GM23338 (cell line): ENCODE measurements at regions not wholly inside any gene's neighbourhood (a gene's known extent, or its start where the extent isn't known, plus 50 kb on each side); places are given as distances from the start of the nearest gene placed in this dataset.

ENCODE experiments used
- ATAC-seq: fragments of 200-7000 bp; cut with Tn5 transposase; 3 replicates; pipeline ENCODE4 v1.9.1; 2020
- DNase-seq: peaks from one replicate; pipeline ENCODE4 v3.0.0-alpha.2; 2015; ENCODE audit warnings: low spot score
- H2AFZ ChIP-seq: fragments of 200-600 bp; sonication (generic); 2 replicates; pipeline ENCODE4 v1.8.0; 2016; ENCODE audit warnings: antibody characterized with exemption, mild to moderate bottlenecking, moderate library complexity
- H3F3A ChIP-seq: fragments of 200-600 bp; sonication (generic); replicated peaks from 2 replicates; pipeline ENCODE4 v1.8.0; 2017; ENCODE audit warnings: antibody characterized with exemption, mixed run types, low read depth
- H3K27ac ChIP-seq: fragments of 200-600 bp; sonication (generic); 2 replicates; pipeline ENCODE4 v1.6.1; 2016; ENCODE audit warnings: low read depth
- H3K27me3 ChIP-seq: fragments of 200-600 bp; sonication (generic); 2 replicates; pipeline ENCODE4 v1.8.0; 2016; ENCODE audit warnings: mild to moderate bottlenecking, mixed run types, moderate library complexity; ENCODE audit not compliant: insufficient read depth
- H3K36me3 ChIP-seq: fragments of 200-600 bp; sonication (generic); 2 replicates; pipeline ENCODE4 v1.8.0; 2016; ENCODE audit warnings: mild to moderate bottlenecking; ENCODE audit not compliant: insufficient read depth
- H3K4me1 ChIP-seq: fragments of 200-600 bp; sonication (generic); 2 replicates; pipeline ENCODE4 v1.8.0; 2016; ENCODE audit warnings: mild to moderate bottlenecking, moderate library complexity; ENCODE audit not compliant: insufficient read depth
- H3K4me2 ChIP-seq: fragments of 200-600 bp; sonication (generic); 2 replicates; pipeline ENCODE4 v1.7.1; 2017; ENCODE audit warnings: mixed run types
- H3K4me3 ChIP-seq: fragments of 200-600 bp; sonication (generic); 2 replicates; pipeline ENCODE4 v1.6.1; 2016; ENCODE audit warnings: mixed run types
- H3K79me2 ChIP-seq: fragments of 200-600 bp; sonication (generic); replicated peaks from 2 replicates; pipeline ENCODE4 v1.8.0; 2017; ENCODE audit warnings: mild to moderate bottlenecking; ENCODE audit not compliant: insufficient read depth
- H3K9me2 ChIP-seq: fragments of 200-600 bp; sonication (generic); 2 replicates; pipeline ENCODE4 v1.8.0; 2017; ENCODE audit not compliant: insufficient read depth
- H4K20me1 ChIP-seq: fragments of 200-600 bp; sonication (generic); replicated peaks from 2 replicates; pipeline ENCODE4 v1.8.0; 2017; ENCODE audit warnings: mild to moderate bottlenecking; ENCODE audit not compliant: insufficient read depth
- H3K27ac Mint-ChIP-seq: 2 replicates; pipeline ENCODE4 v1.8.0; 2020; ENCODE audit warnings: inconsistent platforms, mild to moderate bottlenecking, moderate library complexity, mixed read lengths
- H3K27me3 Mint-ChIP-seq: 3 replicates; pipeline ENCODE4 v1.8.0; 2022; ENCODE audit warnings: low read depth, mild to moderate bottlenecking, moderate library complexity, mixed read lengths, inconsistent platforms; ENCODE audit not compliant: insufficient read depth, poor library complexity
- H3K36me3 Mint-ChIP-seq: 3 replicates; pipeline ENCODE4 v1.8.0; 2021; ENCODE audit warnings: low read depth, mild to moderate bottlenecking, inconsistent platforms, moderate library complexity, mixed read lengths
- H3K4me1 Mint-ChIP-seq: 3 replicates; pipeline ENCODE4 v1.8.0; 2020; ENCODE audit warnings: mild to moderate bottlenecking, inconsistent platforms, mixed read lengths
- H3K4me3 Mint-ChIP-seq: 3 replicates; pipeline ENCODE4 v1.8.0; 2021; ENCODE audit warnings: moderate library complexity, mild to moderate bottlenecking, inconsistent platforms, mixed read lengths
- H3K9me3 Mint-ChIP-seq: 3 replicates; pipeline ENCODE4 v1.8.0; 2020; ENCODE audit warnings: moderate library complexity, mild to moderate bottlenecking, inconsistent platforms, mixed read lengths
- CREB1 ChIP-seq: fragments of 250-450 bp; sonication (Bioruptor Pico); IDR thresholded peaks from 2 replicates; pipeline ENCODE4 v1.5.0; 2020; ENCODE audit warnings: low read depth, mild to moderate bottlenecking, moderate library complexity
- EZH2 ChIP-seq: fragments of 200-600 bp; sonication (generic); IDR thresholded peaks from one replicate; pipeline ENCODE4 v1.8.0; 2017; ENCODE audit warnings: antibody characterized with exemption, mild to moderate bottlenecking, low read depth; ENCODE audit not compliant: unreplicated experiment
- EZH2phosphoT487 ChIP-seq: fragments of 200-600 bp; sonication (generic); IDR thresholded peaks from one replicate; pipeline ENCODE4 v1.8.1; 2018; ENCODE audit warnings: antibody characterized with exemption; ENCODE audit not compliant: unreplicated experiment
- JUNB ChIP-seq: IDR thresholded peaks from one replicate; pipeline ENCODE4 v1.6.1; 2016; ENCODE audit warnings: antibody characterized with exemption; ENCODE audit not compliant: unreplicated experiment
- NANOG ChIP-seq: IDR thresholded peaks from 2 replicates; pipeline ENCODE4 v1.6.1; 2016; ENCODE audit warnings: antibody characterized with exemption, borderline replicate concordance
- STAT1 ChIP-seq: IDR thresholded peaks from one replicate; pipeline ENCODE4 v1.6.1; 2016; ENCODE audit warnings: antibody characterized with exemption; ENCODE audit not compliant: unreplicated experiment
- ZNF331 ChIP-seq: fragments of 250-450 bp; sonication (Bioruptor Pico); IDR thresholded peaks from 2 replicates; pipeline ENCODE4 v1.5.0; 2020; ENCODE audit warnings: low read depth, mild to moderate bottlenecking, moderate library complexity
- TF ChIP-seq, protein P1 (sequence below), 2 experiments: fragments of 200-600 bp in 1 of 2; sonication (generic) in 1 of 2; conservative IDR thresholded peaks; 2 replicates each; pipeline versions ENCODE4 v1.5.1 to v1.6.1; 2016 to 2017; ENCODE audit warnings: antibody characterized with exemption in 2 of 2, low read depth in 2 of 2, mild to moderate bottlenecking in 2 of 2, moderate library complexity in 1 of 2
- TF ChIP-seq, protein P2 (sequence below): IDR thresholded peaks from 2 replicates; pipeline ENCODE4 v1.6.1; 2016; ENCODE audit warnings: antibody characterized with exemption
- TF ChIP-seq, protein P3 (sequence below): fragments of 250-450 bp; sonication (Bioruptor Pico); IDR thresholded peaks from 2 replicates; pipeline ENCODE4 v1.5.0; 2020; ENCODE audit warnings: mild to moderate bottlenecking, moderate library complexity
- TF ChIP-seq, protein P4 (sequence below): IDR thresholded peaks from one replicate; pipeline ENCODE4 v1.6.1; 2018; ENCODE audit warnings: antibody characterized with exemption; ENCODE audit not compliant: unreplicated experiment

DNA sequence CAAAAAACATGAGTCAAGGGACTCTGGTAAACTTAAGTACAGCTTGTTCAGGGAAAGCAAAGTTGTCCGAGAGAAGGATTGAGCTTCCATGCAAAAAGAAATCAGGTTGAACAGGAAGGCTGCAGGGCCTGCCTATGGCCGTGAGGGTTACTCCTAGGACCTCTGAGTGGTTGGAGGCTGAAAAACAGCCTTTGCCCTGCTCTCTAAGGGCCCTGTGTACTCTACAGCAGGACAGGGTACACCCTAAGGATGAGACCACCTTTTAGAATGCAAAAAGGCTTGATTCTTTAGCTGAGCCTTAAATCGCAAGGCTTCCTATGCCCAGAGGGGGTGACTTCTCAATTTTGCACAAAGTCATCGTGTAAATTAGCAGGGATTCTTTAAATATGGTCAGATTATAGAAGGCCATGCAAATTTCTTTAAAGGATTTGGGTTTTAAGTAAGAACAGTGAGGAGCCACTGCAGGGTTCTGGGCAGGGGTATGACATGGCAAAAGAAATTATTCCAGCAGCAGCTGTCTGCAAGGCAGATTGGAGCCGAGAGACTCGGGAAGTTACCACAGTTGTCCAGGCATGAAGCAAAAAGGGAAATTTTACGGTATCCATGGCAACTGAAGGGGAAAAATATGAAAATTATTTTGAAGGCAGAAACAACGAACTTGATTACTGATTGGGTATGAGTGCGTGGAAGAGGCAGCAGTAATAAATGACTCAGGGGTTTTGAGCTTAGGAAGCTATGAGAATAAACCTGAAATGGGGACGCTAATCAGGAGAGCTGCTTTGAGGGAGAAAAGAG lies 91.8 kb downstream of the FAM76B start:
- peaks cover 10% of the 10 kb centered on the region; the same call in 1 of the 2 replicates for H3K4me1 ChIP-seq
- Mint-ChIP-seq H3K9me3 (no peaks in the 10 kb centered on the region), H3K4me3 (no peak overlapping the region), H3K27me3 (no peaks in the 10 kb centered on the region), H3K36me3 (no peaks in the 10 kb centered on the region), H3K27ac (peak overlapping the region; percentile 10), H3K4me1 (peaks cover 16% of the 10 kb centered on the region; the same call in 2 of the 3 replicates)
- no peak for TF ChIP-seq EZH2phosphoT487
- TF ChIP-seq STAT1: no peak
- TF ChIP-seq JUNB: no peak
- TF ChIP-seq, protein P1, sequence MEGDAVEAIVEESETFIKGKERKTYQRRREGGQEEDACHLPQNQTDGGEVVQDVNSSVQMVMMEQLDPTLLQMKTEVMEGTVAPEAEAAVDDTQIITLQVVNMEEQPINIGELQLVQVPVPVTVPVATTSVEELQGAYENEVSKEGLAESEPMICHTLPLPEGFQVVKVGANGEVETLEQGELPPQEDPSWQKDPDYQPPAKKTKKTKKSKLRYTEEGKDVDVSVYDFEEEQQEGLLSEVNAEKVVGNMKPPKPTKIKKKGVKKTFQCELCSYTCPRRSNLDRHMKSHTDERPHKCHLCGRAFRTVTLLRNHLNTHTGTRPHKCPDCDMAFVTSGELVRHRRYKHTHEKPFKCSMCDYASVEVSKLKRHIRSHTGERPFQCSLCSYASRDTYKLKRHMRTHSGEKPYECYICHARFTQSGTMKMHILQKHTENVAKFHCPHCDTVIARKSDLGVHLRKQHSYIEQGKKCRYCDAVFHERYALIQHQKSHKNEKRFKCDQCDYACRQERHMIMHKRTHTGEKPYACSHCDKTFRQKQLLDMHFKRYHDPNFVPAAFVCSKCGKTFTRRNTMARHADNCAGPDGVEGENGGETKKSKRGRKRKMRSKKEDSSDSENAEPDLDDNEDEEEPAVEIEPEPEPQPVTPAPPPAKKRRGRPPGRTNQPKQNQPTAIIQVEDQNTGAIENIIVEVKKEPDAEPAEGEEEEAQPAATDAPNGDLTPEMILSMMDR (conservative IDR thresholded peaks at IDR 0.05; ENCODE audit: low read depth in 2 of 2): no peak
- TF ChIP-seq, protein P2, sequence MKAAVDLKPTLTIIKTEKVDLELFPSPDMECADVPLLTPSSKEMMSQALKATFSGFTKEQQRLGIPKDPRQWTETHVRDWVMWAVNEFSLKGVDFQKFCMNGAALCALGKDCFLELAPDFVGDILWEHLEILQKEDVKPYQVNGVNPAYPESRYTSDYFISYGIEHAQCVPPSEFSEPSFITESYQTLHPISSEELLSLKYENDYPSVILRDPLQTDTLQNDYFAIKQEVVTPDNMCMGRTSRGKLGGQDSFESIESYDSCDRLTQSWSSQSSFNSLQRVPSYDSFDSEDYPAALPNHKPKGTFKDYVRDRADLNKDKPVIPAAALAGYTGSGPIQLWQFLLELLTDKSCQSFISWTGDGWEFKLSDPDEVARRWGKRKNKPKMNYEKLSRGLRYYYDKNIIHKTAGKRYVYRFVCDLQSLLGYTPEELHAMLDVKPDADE: no peak
- TF ChIP-seq, protein P3, sequence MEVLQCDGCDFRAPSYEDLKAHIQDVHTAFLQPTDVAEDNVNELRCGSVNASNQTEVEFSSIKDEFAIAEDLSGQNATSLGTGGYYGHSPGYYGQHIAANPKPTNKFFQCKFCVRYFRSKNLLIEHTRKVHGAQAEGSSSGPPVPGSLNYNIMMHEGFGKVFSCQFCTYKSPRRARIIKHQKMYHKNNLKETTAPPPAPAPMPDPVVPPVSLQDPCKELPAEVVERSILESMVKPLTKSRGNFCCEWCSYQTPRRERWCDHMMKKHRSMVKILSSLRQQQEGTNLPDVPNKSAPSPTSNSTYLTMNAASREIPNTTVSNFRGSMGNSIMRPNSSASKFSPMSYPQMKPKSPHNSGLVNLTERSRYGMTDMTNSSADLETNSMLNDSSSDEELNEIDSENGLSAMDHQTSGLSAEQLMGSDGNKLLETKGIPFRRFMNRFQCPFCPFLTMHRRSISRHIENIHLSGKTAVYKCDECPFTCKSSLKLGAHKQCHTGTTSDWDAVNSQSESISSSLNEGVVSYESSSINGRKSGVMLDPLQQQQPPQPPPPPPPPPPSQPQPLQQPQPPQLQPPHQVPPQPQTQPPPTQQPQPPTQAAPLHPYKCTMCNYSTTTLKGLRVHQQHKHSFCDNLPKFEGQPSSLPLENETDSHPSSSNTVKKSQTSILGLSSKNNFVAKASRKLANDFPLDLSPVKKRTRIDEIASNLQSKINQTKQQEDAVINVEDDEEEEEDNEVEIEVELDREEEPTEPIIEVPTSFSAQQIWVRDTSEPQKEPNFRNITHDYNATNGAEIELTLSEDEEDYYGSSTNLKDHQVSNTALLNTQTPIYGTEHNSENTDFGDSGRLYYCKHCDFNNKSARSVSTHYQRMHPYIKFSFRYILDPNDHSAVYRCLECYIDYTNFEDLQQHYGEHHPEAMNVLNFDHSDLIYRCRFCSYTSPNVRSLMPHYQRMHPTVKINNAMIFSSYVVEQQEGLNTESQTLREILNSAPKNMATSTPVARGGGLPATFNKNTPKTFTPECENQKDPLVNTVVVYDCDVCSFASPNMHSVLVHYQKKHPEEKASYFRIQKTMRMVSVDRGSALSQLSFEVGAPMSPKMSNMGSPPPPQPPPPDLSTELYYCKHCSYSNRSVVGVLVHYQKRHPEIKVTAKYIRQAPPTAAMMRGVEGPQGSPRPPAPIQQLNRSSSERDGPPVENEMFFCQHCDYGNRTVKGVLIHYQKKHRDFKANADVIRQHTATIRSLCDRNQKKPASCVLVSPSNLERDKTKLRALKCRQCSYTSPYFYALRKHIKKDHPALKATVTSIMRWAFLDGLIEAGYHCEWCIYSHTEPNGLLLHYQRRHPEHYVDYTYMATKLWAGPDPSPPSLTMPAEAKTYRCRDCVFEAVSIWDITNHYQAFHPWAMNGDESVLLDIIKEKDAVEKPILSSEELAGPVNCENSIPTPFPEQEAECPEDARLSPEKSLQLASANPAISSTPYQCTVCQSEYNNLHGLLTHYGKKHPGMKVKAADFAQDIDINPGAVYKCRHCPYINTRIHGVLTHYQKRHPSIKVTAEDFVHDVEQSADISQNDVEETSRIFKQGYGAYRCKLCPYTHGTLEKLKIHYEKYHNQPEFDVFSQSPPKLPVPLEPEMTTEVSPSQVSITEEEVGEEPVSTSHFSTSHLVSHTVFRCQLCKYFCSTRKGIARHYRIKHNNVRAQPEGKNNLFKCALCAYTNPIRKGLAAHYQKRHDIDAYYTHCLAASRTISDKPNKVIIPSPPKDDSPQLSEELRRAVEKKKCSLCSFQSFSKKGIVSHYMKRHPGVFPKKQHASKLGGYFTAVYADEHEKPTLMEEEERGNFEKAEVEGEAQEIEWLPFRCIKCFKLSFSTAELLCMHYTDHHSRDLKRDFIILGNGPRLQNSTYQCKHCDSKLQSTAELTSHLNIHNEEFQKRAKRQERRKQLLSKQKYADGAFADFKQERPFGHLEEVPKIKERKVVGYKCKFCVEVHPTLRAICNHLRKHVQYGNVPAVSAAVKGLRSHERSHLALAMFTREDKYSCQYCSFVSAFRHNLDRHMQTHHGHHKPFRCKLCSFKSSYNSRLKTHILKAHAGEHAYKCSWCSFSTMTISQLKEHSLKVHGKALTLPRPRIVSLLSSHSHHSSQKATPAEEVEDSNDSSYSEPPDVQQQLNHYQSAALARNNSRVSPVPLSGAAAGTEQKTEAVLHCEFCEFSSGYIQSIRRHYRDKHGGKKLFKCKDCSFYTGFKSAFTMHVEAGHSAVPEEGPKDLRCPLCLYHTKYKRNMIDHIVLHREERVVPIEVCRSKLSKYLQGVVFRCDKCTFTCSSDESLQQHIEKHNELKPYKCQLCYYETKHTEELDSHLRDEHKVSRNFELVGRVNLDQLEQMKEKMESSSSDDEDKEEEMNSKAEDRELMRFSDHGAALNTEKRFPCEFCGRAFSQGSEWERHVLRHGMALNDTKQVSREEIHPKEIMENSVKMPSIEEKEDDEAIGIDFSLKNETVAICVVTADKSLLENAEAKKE (CRISPR knock-in tag): no peak
- TF ChIP-seq, protein P4, sequence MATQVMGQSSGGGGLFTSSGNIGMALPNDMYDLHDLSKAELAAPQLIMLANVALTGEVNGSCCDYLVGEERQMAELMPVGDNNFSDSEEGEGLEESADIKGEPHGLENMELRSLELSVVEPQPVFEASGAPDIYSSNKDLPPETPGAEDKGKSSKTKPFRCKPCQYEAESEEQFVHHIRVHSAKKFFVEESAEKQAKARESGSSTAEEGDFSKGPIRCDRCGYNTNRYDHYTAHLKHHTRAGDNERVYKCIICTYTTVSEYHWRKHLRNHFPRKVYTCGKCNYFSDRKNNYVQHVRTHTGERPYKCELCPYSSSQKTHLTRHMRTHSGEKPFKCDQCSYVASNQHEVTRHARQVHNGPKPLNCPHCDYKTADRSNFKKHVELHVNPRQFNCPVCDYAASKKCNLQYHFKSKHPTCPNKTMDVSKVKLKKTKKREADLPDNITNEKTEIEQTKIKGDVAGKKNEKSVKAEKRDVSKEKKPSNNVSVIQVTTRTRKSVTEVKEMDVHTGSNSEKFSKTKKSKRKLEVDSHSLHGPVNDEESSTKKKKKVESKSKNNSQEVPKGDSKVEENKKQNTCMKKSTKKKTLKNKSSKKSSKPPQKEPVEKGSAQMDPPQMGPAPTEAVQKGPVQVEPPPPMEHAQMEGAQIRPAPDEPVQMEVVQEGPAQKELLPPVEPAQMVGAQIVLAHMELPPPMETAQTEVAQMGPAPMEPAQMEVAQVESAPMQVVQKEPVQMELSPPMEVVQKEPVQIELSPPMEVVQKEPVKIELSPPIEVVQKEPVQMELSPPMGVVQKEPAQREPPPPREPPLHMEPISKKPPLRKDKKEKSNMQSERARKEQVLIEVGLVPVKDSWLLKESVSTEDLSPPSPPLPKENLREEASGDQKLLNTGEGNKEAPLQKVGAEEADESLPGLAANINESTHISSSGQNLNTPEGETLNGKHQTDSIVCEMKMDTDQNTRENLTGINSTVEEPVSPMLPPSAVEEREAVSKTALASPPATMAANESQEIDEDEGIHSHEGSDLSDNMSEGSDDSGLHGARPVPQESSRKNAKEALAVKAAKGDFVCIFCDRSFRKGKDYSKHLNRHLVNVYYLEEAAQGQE: no peak
- no peak for TF ChIP-seq EZH2
- no peak for TF ChIP-seq NANOG
- TF ChIP-seq CREB1: no peak
- TF ChIP-seq ZNF331 (CRISPR knock-in tag): no peak
- DNase-seq (no peak), ATAC-seq (peak; percentile 74)
- no peak overlapping the region for H3K4me3 ChIP-seq
- no peaks in the 10 kb centered on the region for H4K20me1 ChIP-seq
- no peak overlapping the region for H3K4me2 ChIP-seq
- no peaks in the 10 kb centered on the region for H3K36me3 ChIP-seq
- no peaks in the 10 kb centered on the region for H3K27me3 ChIP-seq
- H3K9me2 ChIP-seq: no peaks in the 10 kb centered on the region
- H3F3A ChIP-seq: no peaks in the 10 kb centered on the region
- H2AFZ ChIP-seq: peak overlapping the region; percentile 95
- H3K27ac ChIP-seq: no peak overlapping the region
- H3K79me2 ChIP-seq: no peaks in the 10 kb centered on the region
